HG03565 (cell line): ENCODE measurements at regions not wholly inside any gene's neighbourhood (a gene's known extent, or its start where the extent isn't known, plus 50 kb on each side); places are given as distances from the start of the nearest gene placed in this dataset.
A peak's percentile ranks its signal among the peaks of the same experiment; 100 is the strongest.
"Not testable (repeated sequence)": the region's sequence is repeated elsewhere in the genome, so short reads cannot be mapped to it uniquely, and the experiment has no call there.

Experiments used
- ATAC-seq: cut with Tn5 transposase; IDR thresholded peaks from one replicate; pipeline ENCODE4 v1.9.1; 2021; ENCODE audit warnings: mild to moderate bottlenecking, moderate library complexity; ENCODE audit not compliant: unreplicated experiment

- ATAC-seq = not testable (repeated sequence)
These were observed 100.5 kb upstream of the BPY2 start for GRCh38 chrY:22883569-22883968.

GRCh38 chrY:22887949-22888348 is 96.1 kb upstream of the BPY2 start:
- peak; percentile 98 for ATAC-seq

- ATAC-seq = not testable (repeated sequence)
These were observed 80.4 kb upstream of the BPY2 start for GRCh38 chrY:22903503-22904192.

GRCh38 chrY:22915069-22915468 is 69.0 kb upstream of the BPY2 start:
- ATAC-seq = not testable (repeated sequence)

- ATAC-seq = not testable (repeated sequence)
These were observed 56.4 kb upstream of the BPY2 start for GRCh38 chrY:22927667-22928066.

GRCh38 chrY:22933454-22933853 is 50.6 kb upstream of the BPY2 start:
- not testable (repeated sequence) for ATAC-seq
